Glomerular endothelial cell (primary cell): ENCODE measurements at regions not wholly inside any gene's neighbourhood (a gene's known extent, or its start where the extent isn't known, plus 50 kb on each side); places are given as distances from the start of the nearest gene placed in this dataset.
"Not testable (repeated sequence)": the region's sequence is repeated elsewhere in the genome, so short reads cannot be mapped to it uniquely, and the experiment has no call there.

Experiments used
- DNase-seq: peaks from one replicate; pipeline ENCODE4 v3.0.0-alpha.2; 2011; ENCODE audit warnings: low read depth, low spot score; ENCODE audit errors: extremely low read depth

- no peak for DNase-seq
Measured at GRCh38 chr12:105862163-105862821, 276.5 kb downstream of the NUAK1 start.

- DNase-seq, result no peak
Measured at GRCh38 chr12:105864316-105864715, 274.4 kb downstream of the NUAK1 start.

- no peak for DNase-seq
Measured at GRCh38 chr12:105864901-105865300, 273.9 kb downstream of the NUAK1 start.

- no peak for DNase-seq
Measured at GRCh38 chr12:105865886-105866285, 272.9 kb downstream of the NUAK1 start.

- no peak for DNase-seq
Measured at GRCh38 chr12:105874121-105874520, 264.6 kb downstream of the NUAK1 start.

- DNase-seq, result no peak
Measured at GRCh38 chr12:105876396-105876927, 262.3 kb downstream of the NUAK1 start.

- no peak for DNase-seq
Measured at GRCh38 chr12:105878964-105879363, 259.8 kb downstream of the NUAK1 start.

GRCh38 chr12:105880824-105881388, 257.8 kb downstream of the NUAK1 start:
- no peak for DNase-seq

- DNase-seq, result no peak
Measured at GRCh38 chr12:105882404-105882803, 256.4 kb downstream of the NUAK1 start.

GRCh38 chr12:105887131-105887530, 251.6 kb downstream of the NUAK1 start:
- DNase-seq, result no peak

- DNase-seq, result no peak
Measured at GRCh38 chr12:105888696-105889095, 250.1 kb downstream of the NUAK1 start.

GRCh38 chr12:105892362-105892910, 246.3 kb downstream of the NUAK1 start:
- no peak for DNase-seq

GRCh38 chr12:105895197-105895832, 243.4 kb downstream of the NUAK1 start:
- DNase-seq, result not testable (repeated sequence)

- DNase-seq, result no peak
Measured at GRCh38 chr12:105897311-105897725, 241.4 kb downstream of the NUAK1 start.

- DNase-seq, result not testable (repeated sequence)
Measured at GRCh38 chr12:105898271-105898670, 240.5 kb downstream of the NUAK1 start.

GRCh38 chr12:105899589-105899988, 239.2 kb downstream of the NUAK1 start:
- no peak for DNase-seq

GRCh38 chr12:105906561-105906960, 232.2 kb downstream of the NUAK1 start:
- DNase-seq, result no peak

- no peak for DNase-seq
Measured at GRCh38 chr12:105907982-105908381, 230.8 kb downstream of the NUAK1 start.

- no peak for DNase-seq
Measured at GRCh38 chr12:105910030-105910429, 228.7 kb downstream of the NUAK1 start.

- DNase-seq, result no peak
Measured at GRCh38 chr12:105911966-105912365, 226.8 kb downstream of the NUAK1 start.

GRCh38 chr12:105912882-105913678, 225.7 kb downstream of the NUAK1 start:
- DNase-seq, result no peak
